Naive thymus-derived CD8-positive, alpha-beta T cell (primary cell): ENCODE measurements at regions not wholly inside any gene's neighbourhood (a gene's known extent, or its start where the extent isn't known, plus 50 kb on each side); places are given as distances from the start of the nearest gene placed in this dataset.
"Not testable (repeated sequence)": the region's sequence is repeated elsewhere in the genome, so short reads cannot be mapped to it uniquely, and the experiment has no call there.

Source experiments
- ATAC-seq, 2 donors: fragments of 150-1000 bp; cut with Tn5 transposase in 1 of 2; sonication (Bioruptor Pico), chemical (Tn5 transposase) in 1 of 2; 1 replicate in 1 of 2; 2 replicates in 1 of 2; pipeline ENCODE4 v1.10.0; 2021; ENCODE audit warnings: mild to moderate bottlenecking in 2 of 2, moderate library complexity in 2 of 2
- POLR2A ChIA-PET: fragments of 350-600 bp; sonication (Branson Sonifier 250); formaldehyde crosslinking; loops from one replicate; lab custom pipeline; 2021; ENCODE audit warnings: antibody characterized with exemption; lab: Charles Lee
- DNase-seq, 10 donors: peaks; one replicate each; pipeline versions ENCODE4 v3.0.0 to v3.0.0-alpha.2; 2020 to 2022
- H3K27ac Mint-ChIP-seq, 10 donors: one replicate each; pipeline ENCODE4 v1.8.0; 2020 to 2022; ENCODE audit warnings: mild to moderate bottlenecking in 10 of 10, mixed read lengths in 10 of 10, moderate library complexity in 4 of 10, inconsistent platforms in 1 of 10
- H3K27me3 Mint-ChIP-seq, 5 donors: one replicate each; pipeline ENCODE4 v1.8.0; 2021 to 2022; ENCODE audit warnings: mixed read lengths in 5 of 5
- H3K36me3 Mint-ChIP-seq, 3 donors: one replicate each; pipeline ENCODE4 v1.8.0; 2020 to 2022; ENCODE audit warnings: mixed read lengths in 3 of 3, mild to moderate bottlenecking in 2 of 3, inconsistent platforms in 1 of 3
- H3K4me1 Mint-ChIP-seq, 4 donors: one replicate each; pipeline ENCODE4 v1.8.0; 2021 to 2022; ENCODE audit warnings: mixed read lengths in 4 of 4
- H3K4me3 Mint-ChIP-seq, 10 donors: one replicate each; pipeline ENCODE4 v1.8.0; 2020 to 2022; ENCODE audit warnings: mild to moderate bottlenecking in 10 of 10, mixed read lengths in 10 of 10, moderate library complexity in 6 of 10, inconsistent platforms in 1 of 10
- H3K9me3 Mint-ChIP-seq, 9 donors: one replicate each; pipeline ENCODE4 v1.8.0; 2020 to 2022; ENCODE audit warnings: mixed read lengths in 9 of 9, mild to moderate bottlenecking in 3 of 9, inconsistent platforms in 1 of 9, moderate library complexity in 1 of 9

DNA sequence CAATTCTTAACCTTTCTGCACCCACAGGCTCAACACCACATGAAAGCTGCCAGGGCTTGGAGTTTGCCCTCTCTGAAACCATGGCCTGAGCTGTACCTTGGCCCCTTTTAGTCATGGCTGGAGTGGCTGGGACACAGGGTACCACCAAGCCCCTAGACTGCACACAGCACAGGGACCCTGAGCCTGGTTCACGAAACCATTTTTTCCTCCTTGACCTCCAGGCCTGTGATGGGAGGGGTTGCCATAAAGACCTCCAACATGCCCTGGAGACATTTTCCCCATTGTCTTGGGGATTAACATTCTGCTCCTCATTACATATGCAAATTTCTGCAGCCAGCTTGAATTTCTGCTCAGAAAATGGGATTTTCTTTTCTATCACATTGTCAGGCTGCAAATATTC lies 113.4 kb downstream of the XPNPEP1 start:
- H3K27me3 Mint-ChIP-seq = peaks cover 4 to 19% (median 6%) of the 10 kb centered on the region in 5 donors
- ATAC-seq, H3K4me1 Mint-ChIP-seq, DNase-seq, H3K4me3 Mint-ChIP-seq, H3K27ac Mint-ChIP-seq, POLR2A ChIA-PET: not testable (repeated sequence)
- peaks cover 0 to 21% (median 0%) of the 10 kb centered on the region in 3 donors for H3K36me3 Mint-ChIP-seq
- H3K9me3 Mint-ChIP-seq = peaks cover 0 to 47% (median 23%) of the 10 kb centered on the region in 9 donors

DNA sequence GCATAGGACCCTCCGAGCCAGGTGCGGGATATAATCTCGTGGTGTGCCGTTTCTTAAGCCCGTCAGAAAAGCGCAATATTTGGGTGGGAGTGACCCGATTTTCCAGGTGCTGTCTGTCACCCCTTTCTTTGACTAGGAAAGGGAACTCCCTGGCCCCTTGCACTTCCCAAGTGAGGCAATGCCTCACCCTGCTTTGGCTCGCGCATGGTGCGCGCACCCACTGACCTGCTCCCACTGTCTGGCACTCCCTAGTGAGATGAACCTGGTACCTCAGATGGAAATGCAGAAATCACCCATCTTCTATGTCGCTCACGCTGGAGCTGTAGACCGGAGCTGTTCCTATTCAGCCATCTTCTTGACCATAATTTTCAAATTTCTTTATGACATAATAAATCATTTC lies 122.1 kb downstream of the XPNPEP1 start:
- peaks cover 0 to 44% (median 26%) of the 10 kb centered on the region in 9 donors for H3K9me3 Mint-ChIP-seq
- H3K27ac Mint-ChIP-seq, H3K4me3 Mint-ChIP-seq, DNase-seq, H3K4me1 Mint-ChIP-seq, ATAC-seq, POLR2A ChIA-PET: not testable (repeated sequence)
- peaks cover 14 to 35% (median 20%) of the 10 kb centered on the region in 5 donors for H3K27me3 Mint-ChIP-seq
- H3K36me3 Mint-ChIP-seq = peaks cover 0 to 17% (median 1%) of the 10 kb centered on the region in 3 donors

DNA sequence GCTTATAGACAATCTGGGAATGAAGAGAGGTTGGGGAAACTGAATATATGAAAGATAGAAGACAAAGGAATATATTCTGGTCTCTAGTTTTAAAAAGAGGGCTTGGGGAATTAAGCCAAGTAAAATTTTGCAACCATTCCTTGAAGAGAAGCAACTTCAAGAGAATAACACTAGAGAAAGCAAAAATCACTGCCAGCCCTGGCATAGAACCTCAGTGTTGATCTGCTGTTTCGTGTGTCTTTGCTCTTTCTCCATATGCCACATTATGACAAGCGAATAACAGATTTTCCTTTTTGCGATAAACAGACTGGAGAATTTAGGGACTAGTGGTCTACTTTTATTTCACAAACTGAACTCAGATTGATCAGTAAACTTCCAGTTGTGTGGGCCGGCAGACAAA lies 132.7 kb downstream of the XPNPEP1 start:
- DNase-seq (no peak), ATAC-seq (no peak)
- H3K4me3 Mint-ChIP-seq = no peak overlapping the region
- POLR2A ChIA-PET = no interaction called here
- H3K4me1 Mint-ChIP-seq = no peaks in the 10 kb centered on the region
- peaks cover 5 to 16% (median 9%) of the 10 kb centered on the region in 5 donors for H3K27me3 Mint-ChIP-seq
- H3K27ac Mint-ChIP-seq = no peak overlapping the region
- peaks cover 0 to 7% (median 0%) of the 10 kb centered on the region in 3 donors for H3K36me3 Mint-ChIP-seq
- peaks cover 0 to 14% (median 6%) of the 10 kb centered on the region in 9 donors for H3K9me3 Mint-ChIP-seq

DNA sequence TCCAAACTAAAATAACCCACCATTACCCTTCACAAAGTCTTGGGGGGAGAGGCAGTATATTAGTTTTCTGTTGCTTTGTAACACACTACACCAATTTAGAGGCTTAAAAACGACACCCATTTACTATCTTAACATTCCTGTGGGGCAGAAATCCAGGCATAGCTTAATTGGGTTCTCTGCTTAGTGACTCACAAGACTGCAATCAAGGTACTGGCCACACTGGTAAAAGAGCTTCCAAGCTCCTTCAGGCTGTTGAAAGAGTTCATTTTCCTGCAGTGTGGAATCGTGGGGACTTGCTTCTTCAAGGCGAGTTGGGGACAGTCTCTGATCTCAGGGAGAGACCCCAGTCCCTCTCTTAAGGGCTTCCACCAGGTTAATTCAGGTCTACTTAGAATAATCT lies 139.1 kb downstream of the XPNPEP1 start:
- Mint-ChIP-seq H3K27ac (no peak overlapping the region), H3K4me3 (no peak overlapping the region), H3K9me3 (no peaks in the 10 kb centered on the region), H3K36me3 (no peaks in the 10 kb centered on the region), H3K27me3 (peaks cover 7 to 22% (median 14%) of the 10 kb centered on the region in 5 donors), H3K4me1 (no peaks in the 10 kb centered on the region)
- DNase-seq = no peak
- ATAC-seq = no peak
- POLR2A ChIA-PET = no interaction called here

DNA sequence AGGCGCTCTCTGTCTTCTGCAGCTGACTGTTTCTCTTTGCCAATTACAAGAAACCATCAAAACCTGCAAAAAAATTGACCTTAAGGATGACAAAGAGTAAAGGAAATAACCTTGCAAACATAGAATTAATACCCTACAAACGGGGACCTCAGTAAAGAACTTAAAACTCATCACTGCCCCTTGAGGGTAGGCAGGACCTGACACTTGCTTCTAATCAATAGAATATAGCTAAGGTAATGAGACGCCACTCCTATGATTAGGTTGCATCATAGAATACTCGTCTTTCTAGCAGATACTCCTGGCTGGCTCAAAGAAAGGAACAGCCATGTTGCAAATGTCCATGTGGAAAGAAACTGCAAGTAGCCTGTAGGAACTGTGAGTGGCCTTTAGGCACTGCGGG lies 140.0 kb downstream of the XPNPEP1 start:
- H3K27me3 Mint-ChIP-seq = peaks cover 2 to 32% (median 18%) of the 10 kb centered on the region in 5 donors
- POLR2A ChIA-PET = no interaction called here

DNA sequence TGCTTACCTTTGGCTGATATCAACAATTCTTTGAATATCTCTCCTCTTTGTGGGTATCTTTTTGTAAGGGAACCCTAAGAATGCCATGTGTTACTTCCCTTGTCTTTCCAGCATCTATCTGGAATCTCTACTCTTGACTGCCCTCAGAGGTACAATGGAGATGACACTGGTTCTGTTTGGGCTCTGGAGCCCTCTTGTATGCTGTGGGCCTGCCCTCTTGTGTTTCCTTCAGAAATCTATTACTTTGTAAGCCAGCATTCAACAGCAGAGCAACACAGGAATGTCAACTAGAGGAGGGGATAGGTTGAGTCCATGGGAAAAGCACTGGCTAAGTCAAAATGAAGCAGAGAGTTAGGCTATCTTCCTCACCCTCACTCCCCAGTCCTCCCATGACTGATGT lies 142.3 kb downstream of the XPNPEP1 start:
- Mint-ChIP-seq H3K36me3 (no peaks in the 10 kb centered on the region), H3K27me3 (peaks cover 6 to 41% (median 22%) of the 10 kb centered on the region in 5 donors), H3K27ac (no peak overlapping the region), H3K4me3 (no peak overlapping the region), H3K4me1 (no peaks in the 10 kb centered on the region), H3K9me3 (no peaks in the 10 kb centered on the region)
- DNase-seq = no peak
- POLR2A ChIA-PET = no interaction called here
- ATAC-seq = no peak

More for the DNA sequence above, 140.0 kb downstream of the XPNPEP1 start:
- Mint-ChIP-seq H3K36me3 (no peaks in the 10 kb centered on the region), H3K27ac (no peak overlapping the region), H3K4me3 (no peak overlapping the region), H3K4me1 (no peaks in the 10 kb centered on the region), H3K9me3 (no peaks in the 10 kb centered on the region)
- DNase-seq = no peak
- ATAC-seq = no peak

DNA sequence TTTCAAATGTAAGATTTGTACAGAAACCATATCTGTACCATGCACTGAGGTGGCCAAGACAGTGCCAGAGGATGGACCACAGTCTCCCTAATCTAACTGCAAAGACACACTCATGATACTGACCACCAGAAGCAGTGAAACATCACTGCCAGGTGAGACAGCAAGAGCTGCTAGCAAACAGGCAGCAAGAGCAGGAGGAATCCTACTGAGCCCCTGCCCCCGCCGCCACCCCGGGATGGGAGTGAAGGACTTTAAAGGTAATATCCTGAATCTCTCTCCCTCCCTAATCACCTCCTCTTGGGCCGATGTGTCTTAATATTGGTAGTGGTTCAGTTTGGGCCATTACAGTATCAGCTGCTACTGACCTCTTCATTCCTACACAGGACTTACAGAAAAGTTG lies 144.3 kb downstream of the XPNPEP1 start:
- ATAC-seq = no peak
- no peak overlapping the region for H3K4me3 Mint-ChIP-seq

DNA sequence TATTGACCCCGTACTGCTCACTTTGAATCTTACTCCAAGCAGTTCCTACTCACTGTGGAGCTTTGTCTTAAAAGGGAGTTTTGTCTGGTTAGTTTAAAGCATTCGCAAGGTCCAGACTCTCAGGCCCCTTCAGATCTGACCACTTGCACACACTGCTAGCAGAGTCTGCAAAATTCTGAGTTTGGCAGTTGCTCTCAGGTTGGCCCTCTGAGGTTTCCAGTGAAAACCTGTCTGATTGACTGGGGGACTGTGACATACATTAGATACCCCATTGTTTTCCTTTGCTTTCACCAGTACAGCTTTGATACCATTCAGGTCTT lies 149.2 kb downstream of the XPNPEP1 start:
- ATAC-seq (no peak), DNase-seq (no peak)
- H3K4me1 Mint-ChIP-seq = no peaks in the 10 kb centered on the region
- H3K27ac Mint-ChIP-seq = no peak overlapping the region
- POLR2A ChIA-PET = no interaction called here
- no peaks in the 10 kb centered on the region for H3K36me3 Mint-ChIP-seq
- H3K27me3 Mint-ChIP-seq = peaks cover 4 to 17% (median 12%) of the 10 kb centered on the region in 5 donors
- H3K4me3 Mint-ChIP-seq = no peak overlapping the region
- no peaks in the 10 kb centered on the region for H3K9me3 Mint-ChIP-seq

More for the DNA sequence above, 144.3 kb downstream of the XPNPEP1 start:
- H3K4me1 Mint-ChIP-seq = no peaks in the 10 kb centered on the region
- no peak for DNase-seq
- H3K27ac Mint-ChIP-seq = no peak overlapping the region
- H3K9me3 Mint-ChIP-seq = no peaks in the 10 kb centered on the region
- no peaks in the 10 kb centered on the region for H3K36me3 Mint-ChIP-seq
- peaks cover 4 to 41% (median 22%) of the 10 kb centered on the region in 5 donors for H3K27me3 Mint-ChIP-seq
- POLR2A ChIA-PET = no interaction called here

DNA sequence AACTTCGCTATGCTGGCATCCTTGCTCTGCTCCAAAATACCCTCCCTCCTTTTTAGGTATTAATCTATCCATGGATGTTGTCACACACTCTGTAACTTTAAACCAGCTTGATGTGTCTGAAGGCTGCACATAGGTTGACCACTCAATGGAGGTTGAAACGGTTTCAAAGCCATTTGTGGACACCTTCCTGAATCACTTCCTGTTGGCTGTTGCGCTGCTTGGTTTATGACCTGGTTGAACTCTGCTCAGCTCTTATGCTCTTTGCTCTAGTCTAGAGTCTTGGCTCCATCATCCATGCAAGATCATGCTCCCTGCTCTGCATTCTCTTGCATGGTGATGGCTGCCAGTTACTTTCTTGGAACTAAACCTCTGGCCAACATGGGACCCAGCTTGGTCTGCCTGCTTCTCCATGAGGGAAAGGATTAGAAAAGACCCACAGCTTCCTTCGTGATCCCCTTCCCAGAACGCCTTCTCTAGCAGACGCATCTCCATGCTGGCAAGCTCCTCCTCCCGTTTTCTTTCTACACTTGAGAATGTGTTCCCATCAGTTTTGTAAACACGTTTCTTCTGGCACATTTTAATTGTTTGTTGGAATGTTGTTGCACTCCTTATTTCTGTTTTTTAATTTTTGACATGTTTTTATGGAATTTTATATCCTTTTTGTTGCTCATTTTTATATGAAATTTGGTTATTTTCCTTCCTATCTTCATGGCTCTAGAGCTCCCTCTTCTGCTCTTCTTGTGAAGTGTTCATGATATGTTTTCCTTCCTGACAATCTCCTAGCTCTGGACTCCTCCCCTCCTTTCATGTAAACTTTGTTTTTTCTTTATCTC lies 149.8 kb downstream of the XPNPEP1 start:
- H3K4me1 Mint-ChIP-seq = no peaks in the 10 kb centered on the region
- no peak for DNase-seq
- ATAC-seq = no peak

DNA sequence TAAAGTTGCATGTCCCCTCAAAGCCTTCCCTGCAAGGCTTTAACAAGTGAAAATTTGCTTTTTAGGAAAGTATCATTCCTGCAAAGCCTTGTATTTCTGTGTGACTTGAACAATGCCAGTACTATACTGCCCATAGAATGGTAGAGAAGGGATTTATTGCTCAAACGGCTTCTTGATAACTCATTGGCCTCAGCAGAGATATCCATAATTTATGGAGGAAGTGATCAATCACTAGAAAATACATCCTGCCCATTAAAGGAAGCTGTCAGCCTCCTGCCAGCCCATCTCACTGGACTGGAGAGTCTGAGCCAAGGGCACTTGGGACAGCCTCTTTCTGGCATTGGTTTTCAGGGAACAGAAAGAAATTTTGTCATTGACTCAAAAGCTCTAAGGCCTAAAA lies 152.6 kb downstream of the XPNPEP1 start:
- no peak for DNase-seq
- Mint-ChIP-seq H3K27ac (no peak overlapping the region), H3K4me1 (no peaks in the 10 kb centered on the region), H3K36me3 (no peaks in the 10 kb centered on the region), H3K9me3 (peaks cover 0 to 2% (median 0%) of the 10 kb centered on the region in 9 donors), H3K27me3 (no peaks in the 10 kb centered on the region), H3K4me3 (no peak overlapping the region)
- ATAC-seq = no peak
- POLR2A ChIA-PET = no interaction called here

More for the DNA sequence above, 149.8 kb downstream of the XPNPEP1 start:
- peaks cover 4 to 11% (median 6%) of the 10 kb centered on the region in 5 donors for H3K27me3 Mint-ChIP-seq
- no peak overlapping the region for H3K4me3 Mint-ChIP-seq
- no peak overlapping the region for H3K27ac Mint-ChIP-seq
- peaks cover 0 to 2% (median 0%) of the 10 kb centered on the region in 9 donors for H3K9me3 Mint-ChIP-seq
- H3K36me3 Mint-ChIP-seq = no peaks in the 10 kb centered on the region
- POLR2A ChIA-PET = no interaction called here

DNA sequence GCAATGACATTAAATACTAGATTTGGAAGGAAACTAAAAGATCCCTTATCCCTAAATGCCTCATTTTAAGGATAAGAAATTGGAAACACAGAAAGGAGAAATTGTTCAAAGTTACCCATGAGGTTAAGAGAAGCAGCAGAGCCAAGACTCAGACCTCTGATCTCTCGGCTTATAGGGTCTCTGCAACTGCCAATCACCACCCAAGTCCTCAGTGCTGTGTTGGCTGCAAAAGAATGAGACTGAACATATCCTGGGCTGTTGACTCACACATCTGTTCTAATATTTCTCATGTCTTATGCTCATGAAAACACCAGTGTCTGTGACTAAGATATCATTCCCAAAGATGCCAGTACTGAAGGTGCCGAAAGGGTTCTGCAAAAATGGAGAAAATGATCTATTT lies 153.3 kb downstream of the XPNPEP1 start:
- POLR2A ChIA-PET = no interaction called here
- DNase-seq (no peak), ATAC-seq (no peak)
- Mint-ChIP-seq H3K9me3 (peaks cover 0 to 4% (median 0%) of the 10 kb centered on the region in 9 donors), H3K36me3 (no peaks in the 10 kb centered on the region), H3K4me3 (no peak overlapping the region), H3K4me1 (no peaks in the 10 kb centered on the region), H3K27ac (no peak overlapping the region), H3K27me3 (peaks cover 0 to under 1% (median 0%) of the 10 kb centered on the region in 5 donors)

DNA sequence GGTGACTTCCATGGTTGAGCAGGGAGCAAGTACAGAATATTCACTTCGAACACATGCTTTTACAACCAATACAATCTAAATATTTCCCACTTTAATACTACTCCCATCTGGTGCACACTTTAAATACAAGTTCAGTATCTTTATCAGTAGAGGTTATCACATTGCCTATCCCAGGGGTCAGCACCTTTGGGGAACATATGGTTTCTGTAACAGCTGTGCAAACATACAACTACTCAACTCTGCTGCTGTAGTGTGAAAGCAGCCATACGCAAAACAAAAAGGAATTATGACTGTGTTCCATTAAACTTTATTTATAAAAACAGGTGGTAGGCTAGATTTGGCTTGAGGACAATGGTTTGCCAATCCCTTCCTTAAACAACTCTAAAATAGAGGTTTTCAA lies 157.5 kb downstream of the XPNPEP1 start:
- no peak for ATAC-seq
- Mint-ChIP-seq H3K9me3 (peaks cover 0 to 5% (median 0%) of the 10 kb centered on the region in 9 donors), H3K36me3 (no peaks in the 10 kb centered on the region), H3K27ac (no peak overlapping the region), H3K27me3 (peaks cover 0 to 12% (median 4%) of the 10 kb centered on the region in 5 donors), H3K4me3 (no peak overlapping the region), H3K4me1 (no peaks in the 10 kb centered on the region)
- no peak for DNase-seq
- POLR2A ChIA-PET = no interaction called here

DNA sequence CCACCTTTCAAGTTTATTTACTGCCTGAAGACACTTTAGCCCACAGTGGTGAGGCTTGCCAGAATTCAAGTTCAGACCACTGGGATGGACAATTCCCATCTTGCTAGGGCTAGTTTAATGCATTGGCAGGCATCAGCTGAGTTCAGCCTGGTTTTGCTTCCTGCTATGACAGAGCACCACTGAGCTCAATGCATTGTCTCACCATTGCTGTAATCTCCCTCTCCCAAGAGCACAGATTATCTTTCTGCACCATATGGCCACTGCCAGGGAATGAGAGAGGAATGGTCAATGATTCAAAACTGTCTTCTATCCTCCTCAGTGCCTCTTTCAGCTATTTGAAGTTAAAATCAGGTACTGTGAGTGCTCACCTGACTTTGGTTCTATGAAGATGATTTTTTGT lies 160.8 kb downstream of the XPNPEP1 start:
- Mint-ChIP-seq H3K4me1 (no peaks in the 10 kb centered on the region), H3K9me3 (peaks cover 0 to 5% (median 0%) of the 10 kb centered on the region in 9 donors), H3K36me3 (no peaks in the 10 kb centered on the region), H3K4me3 (no peak overlapping the region), H3K27me3 (peaks cover 3 to 12% (median 6%) of the 10 kb centered on the region in 5 donors), H3K27ac (no peak overlapping the region)
- POLR2A ChIA-PET = no interaction called here
- ATAC-seq (no peak), DNase-seq (no peak)
